ENCODE measurements at regions not wholly inside any gene's neighbourhood (a gene's known extent, or its start where the extent isn't known, plus 50 kb on each side); places are given as distances from the start of the nearest gene placed in this dataset.

GRCh38 chr7:24038993-24039392 is 245.0 kb upstream of the NPY start:
- Histone ChIP-seq H3K4me1 (no peaks in the 10 kb centered on the region), H3K4me3 (no peak overlapping the region), H3K27ac (no peak overlapping the region), H3K9me3 (no peaks in the 10 kb centered on the region), H3K36me3 (ENCODE audit: insufficient read depth in 1 of 2, low read depth in 1 of 2) (no peaks in the 10 kb centered on the region), H3K27me3 (ENCODE audit: insufficient read depth in 3 of 3, low read length in 2 of 3) (no peaks in the 10 kb centered on the region)
- ATAC-seq = no peak
- TF ChIP-seq CTCF (IDR thresholded peaks at IDR 0.05) = no peak
- intact Hi-C loops (cut with DNase I) = no loop called here
- WGBS, 3 donors = 19 to 46% (median 24%) methylated on average over 5 of the region's 5 CpGs
- DNase-seq = no peak

- Histone ChIP-seq H3K9me3 (no peaks in the 10 kb centered on the region), H3K27me3 (ENCODE audit: insufficient read depth in 3 of 3, low read length in 2 of 3) (no peaks in the 10 kb centered on the region), H3K27ac (no peak overlapping the region), H3K4me3 (no peak overlapping the region), H3K4me1 (no peaks in the 10 kb centered on the region), H3K36me3 (ENCODE audit: insufficient read depth in 1 of 2, low read depth in 1 of 2) (no peaks in the 10 kb centered on the region)
- TF ChIP-seq CTCF (IDR thresholded peaks at IDR 0.05) = no peak
- DNase-seq (no peak), ATAC-seq (no peak)
- intact Hi-C loops (cut with DNase I) = no loop called here
- WGBS, 3 donors = 52 to 63% (median 57%) methylated on average over 6 of the region's 6 CpGs
Observed at GRCh38 chr7:24039991-24040624, 243.9 kb upstream of the NPY start.

- TF ChIP-seq CTCF (IDR thresholded peaks at IDR 0.05) = no peak
- ATAC-seq = no peak
Observed at GRCh38 chr7:24042028-24042427, 242.0 kb upstream of the NPY start.

GRCh38 chr7:24049296-24049695 is 234.7 kb upstream of the NPY start:
- DNase-seq (no peak), ATAC-seq (no peak)
- Histone ChIP-seq H3K27ac (no peak overlapping the region), H3K27me3 (ENCODE audit: insufficient read depth in 3 of 3, low read length in 2 of 3) (no peaks in the 10 kb centered on the region), H3K4me1 (no peaks in the 10 kb centered on the region), H3K36me3 (ENCODE audit: insufficient read depth in 1 of 2, low read depth in 1 of 2) (no peaks in the 10 kb centered on the region), H3K4me3 (no peak overlapping the region), H3K9me3 (no peaks in the 10 kb centered on the region)
- TF ChIP-seq CTCF (IDR thresholded peaks at IDR 0.05) = no peak
- 75 to 78% (median 77%) methylated on average over 2 of the region's 2 CpGs for WGBS, 3 donors
- intact Hi-C loops (cut with DNase I) = no loop called here

More at GRCh38 chr7:24042028-24042427, 242.0 kb upstream of the NPY start:
- WGBS, 3 donors = 74 to 80% (median 78%) methylated on average over 5 of the region's 5 CpGs
- Histone ChIP-seq H3K4me3 (no peak overlapping the region), H3K9me3 (no peaks in the 10 kb centered on the region), H3K27ac (no peak overlapping the region), H3K36me3 (ENCODE audit: insufficient read depth in 1 of 2, low read depth in 1 of 2) (no peaks in the 10 kb centered on the region), H3K4me1 (no peaks in the 10 kb centered on the region), H3K27me3 (ENCODE audit: insufficient read depth in 3 of 3, low read length in 2 of 3) (no peaks in the 10 kb centered on the region)
- intact Hi-C loops (cut with DNase I) = no loop called here
- DNase-seq = no peak

- no peaks in the 10 kb centered on the region for H3K36me3 ChIP-seq (ENCODE audit: insufficient read depth in 1 of 2, low read depth in 1 of 2)
- H3K4me3 ChIP-seq = no peak overlapping the region
- H3K27me3 ChIP-seq (ENCODE audit: insufficient read depth in 3 of 3, low read length in 2 of 3) = no peaks in the 10 kb centered on the region
- DNase-seq (no peak), ATAC-seq (no peak)
- TF ChIP-seq CTCF (IDR thresholded peaks at IDR 0.05) = no peak
- intact Hi-C loops (cut with DNase I) = no loop called here
- H3K4me1 ChIP-seq = no peaks in the 10 kb centered on the region
- no peak overlapping the region for H3K27ac ChIP-seq
- no peaks in the 10 kb centered on the region for H3K9me3 ChIP-seq
- WGBS, 3 donors = 49 to 60% (median 50%) methylated on average over 7 of the region's 7 CpGs
Observed at GRCh38 chr7:24050991-24051560, 232.9 kb upstream of the NPY start.

Data from psoas muscle (tissue), 7 donors.